CD4-positive, alpha-beta T cell treated with Interleukin-2 at 100 ng/mL for 4 hours (primary cell): ENCODE measurements at regions not wholly inside any gene's neighbourhood (a gene's known extent, or its start where the extent isn't known, plus 50 kb on each side); places are given as distances from the start of the nearest gene placed in this dataset.
"Not testable (repeated sequence)": the region's sequence is repeated elsewhere in the genome, so short reads cannot be mapped to it uniquely, and the experiment has no call there.

ENCODE experiments used
- DNase-seq: peaks from one replicate; pipeline ENCODE4 v3.0.0-alpha.2; 2020; ENCODE audit warnings: low spot score

DNA sequence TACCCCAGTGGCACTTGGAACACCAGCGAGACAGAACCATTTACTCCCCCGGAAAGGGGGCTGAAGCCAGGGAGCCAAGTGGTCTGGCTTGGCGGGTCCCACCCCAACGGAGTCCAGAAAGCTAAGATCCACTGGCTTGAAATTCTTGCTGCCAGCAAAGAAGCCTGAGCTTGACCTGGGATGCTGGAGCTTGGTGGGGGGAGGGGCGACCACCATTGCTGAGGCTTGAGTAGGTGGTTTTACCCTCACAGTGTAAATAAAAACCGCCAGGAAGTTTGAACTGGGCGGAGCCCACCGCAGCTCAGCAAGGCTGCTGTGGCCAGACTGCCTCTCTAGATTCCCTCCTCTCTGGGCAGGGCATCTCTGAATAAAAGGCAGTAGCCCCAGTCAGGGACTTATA, 62.8 kb downstream of the RPS24 start:
- not testable (repeated sequence) for DNase-seq

DNA sequence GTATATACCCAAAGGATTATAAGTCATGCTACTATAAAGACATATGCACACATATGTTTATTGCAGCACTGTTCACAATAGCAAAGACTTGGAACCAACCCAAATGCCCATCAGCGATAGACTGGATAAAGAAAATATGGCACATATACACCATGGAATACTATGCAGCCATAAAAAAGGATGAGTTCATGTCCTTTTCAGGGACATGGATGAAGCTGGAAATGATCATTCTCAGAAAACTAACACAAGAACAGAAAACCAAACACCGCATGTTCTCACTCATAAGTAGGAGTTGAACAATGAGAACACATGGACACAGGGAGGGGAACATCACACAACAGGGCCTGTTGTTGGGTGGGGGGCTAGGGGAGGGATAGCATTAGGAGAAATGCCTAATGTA, 68.9 kb downstream of the RPS24 start:
- DNase-seq, result not testable (repeated sequence)

- no peak for DNase-seq
Measured at GRCh38 chr10:78109210-78109609, 75.5 kb downstream of the RPS24 start.

DNA sequence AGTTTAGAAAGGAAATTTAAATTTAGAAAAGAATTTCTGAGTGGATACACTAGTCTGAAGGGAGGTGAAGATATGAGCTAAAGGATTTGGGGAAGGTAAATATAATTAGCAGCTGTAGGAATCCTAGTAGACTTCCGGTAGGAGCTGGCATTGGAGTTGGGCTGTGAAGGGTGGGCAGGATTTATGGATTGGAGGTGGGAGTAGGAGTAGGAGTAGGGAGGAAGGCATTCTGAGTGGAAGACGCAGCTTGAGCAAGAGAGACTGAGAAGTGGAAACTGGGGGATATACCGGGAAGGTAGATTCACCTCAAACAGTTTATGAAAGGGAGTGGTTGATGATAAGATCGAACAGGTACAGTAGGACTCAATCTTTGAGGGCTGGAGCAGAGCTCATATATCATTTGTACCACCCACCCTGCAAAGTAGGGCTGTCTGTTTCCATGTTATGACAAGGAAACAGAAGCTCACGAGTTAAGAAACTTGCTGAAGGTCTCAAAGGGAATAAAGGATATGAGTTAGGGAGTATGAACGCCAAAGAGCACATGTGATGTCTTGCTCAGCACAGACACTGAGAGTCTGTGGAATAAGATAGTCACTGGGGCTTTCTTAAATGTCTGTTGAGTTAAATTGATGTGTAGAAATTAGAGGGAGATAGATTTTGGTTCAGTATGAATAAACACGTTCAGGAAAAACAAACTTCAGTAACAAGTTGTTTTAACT, 81.6 kb downstream of the RPS24 start:
- no peak for DNase-seq

- no peak for DNase-seq
Measured at GRCh38 chr10:78116361-78116760, 82.7 kb downstream of the RPS24 start.

DNA sequence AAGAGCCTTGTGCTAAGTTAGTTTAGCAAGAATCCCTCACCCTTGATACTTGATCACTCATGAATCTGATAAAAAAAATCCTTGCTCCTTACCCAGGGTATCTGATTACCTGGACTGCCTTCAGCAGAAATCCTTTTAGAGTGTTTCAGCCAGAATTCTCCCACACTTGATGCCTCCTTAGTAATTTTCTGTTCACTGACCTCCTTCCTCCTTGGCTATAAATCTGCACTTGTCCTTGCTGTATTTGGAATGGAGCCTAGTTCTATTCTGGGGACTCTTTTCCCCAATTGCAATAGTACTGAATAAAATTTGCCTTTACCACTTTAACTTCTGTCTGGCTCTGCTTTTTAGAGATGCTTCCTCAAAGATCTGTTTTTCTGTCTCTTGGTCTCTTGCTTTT, 84.9 kb downstream of the RPS24 start:
- DNase-seq, result no peak

- DNase-seq, result no peak
Measured at GRCh38 chr10:78121801-78122200, 88.1 kb downstream of the RPS24 start.

DNA sequence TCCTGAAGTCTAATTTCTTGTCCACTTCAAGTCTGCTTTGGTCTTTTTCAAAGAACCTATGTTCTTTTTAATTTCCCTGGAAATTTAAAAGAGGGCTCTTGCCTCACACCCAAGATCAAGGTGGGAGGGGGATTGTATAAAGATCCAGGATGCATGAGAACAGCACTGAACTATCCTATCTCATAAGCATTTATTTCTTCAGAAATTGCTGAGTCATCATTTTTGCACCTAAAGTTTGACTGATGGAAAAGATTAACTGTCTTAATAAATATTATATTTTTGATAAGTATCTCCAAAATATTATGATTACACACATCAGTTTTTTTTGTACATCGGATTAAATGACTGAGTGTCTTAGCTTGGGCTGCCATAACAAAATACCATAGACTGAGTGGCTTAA, 90.5 kb downstream of the RPS24 start:
- DNase-seq, result no peak

DNA sequence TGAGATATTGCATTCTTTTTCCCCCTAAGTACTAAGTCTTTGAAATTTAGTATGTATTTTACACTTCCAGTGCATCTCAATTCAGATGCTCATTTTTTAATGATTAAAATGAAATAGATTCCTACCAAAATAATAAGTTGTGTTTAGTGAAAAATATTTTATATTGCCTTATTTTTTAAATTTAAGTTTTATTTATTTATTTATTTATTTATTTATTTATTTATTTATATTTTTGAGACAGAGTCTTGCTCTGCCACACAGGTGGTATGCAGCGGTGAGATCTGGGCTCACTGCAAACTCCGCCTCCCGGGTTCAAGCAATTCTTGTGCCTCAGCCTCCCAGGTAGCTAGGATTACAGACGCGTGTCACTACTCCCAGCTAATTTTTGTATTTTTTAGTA, 95.5 kb downstream of the RPS24 start:
- no peak for DNase-seq

GRCh38 chr10:78130966-78131710, 97.5 kb downstream of the RPS24 start:
- no peak for DNase-seq

DNA sequence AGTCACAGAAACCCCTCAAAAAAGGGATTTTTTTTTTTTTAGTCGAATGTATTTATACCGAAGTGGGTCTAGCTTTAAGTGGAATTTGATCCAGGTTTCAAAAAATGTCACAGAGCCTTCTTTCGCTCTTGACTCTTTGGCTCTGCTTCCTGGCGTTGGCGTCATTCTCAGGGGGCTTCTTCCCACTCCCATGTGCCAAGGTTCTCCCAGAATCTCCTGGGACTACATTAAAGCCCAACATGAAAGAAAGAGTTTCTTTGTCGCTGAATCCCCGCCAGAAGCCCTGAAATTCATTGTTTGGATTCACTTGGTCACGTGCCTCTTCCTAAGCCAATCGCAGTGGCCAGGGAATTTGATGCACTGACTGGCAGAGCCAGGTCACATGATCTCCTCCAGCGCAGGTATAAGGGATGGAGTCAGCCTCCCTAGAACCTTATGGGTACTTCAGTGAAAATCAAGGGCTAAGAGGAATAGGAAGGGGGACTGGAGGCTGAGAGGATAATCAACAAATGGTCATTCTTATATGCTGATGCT, 101.2 kb downstream of the RPS24 start:
- no peak for DNase-seq

DNA sequence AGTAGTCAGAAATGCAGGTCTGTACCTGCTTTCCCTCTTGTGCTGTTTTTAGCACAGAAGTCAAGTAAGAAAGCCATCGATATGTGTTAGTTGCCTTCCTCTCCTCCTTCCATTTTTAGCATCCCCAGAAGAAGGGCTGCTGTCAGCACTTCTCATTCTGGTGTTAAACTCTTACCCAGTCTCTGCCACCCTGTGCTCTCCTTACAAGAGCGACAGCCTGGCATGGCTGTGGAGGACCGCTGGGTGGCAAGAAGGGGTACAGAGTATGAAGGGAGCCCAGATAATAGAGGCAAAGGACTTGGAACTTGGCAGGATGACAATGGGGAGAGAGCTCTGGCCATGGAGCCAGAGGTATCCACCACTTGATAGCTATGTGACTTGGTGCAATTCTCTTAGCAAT, 103.5 kb downstream of the RPS24 start:
- DNase-seq, result no peak

DNA sequence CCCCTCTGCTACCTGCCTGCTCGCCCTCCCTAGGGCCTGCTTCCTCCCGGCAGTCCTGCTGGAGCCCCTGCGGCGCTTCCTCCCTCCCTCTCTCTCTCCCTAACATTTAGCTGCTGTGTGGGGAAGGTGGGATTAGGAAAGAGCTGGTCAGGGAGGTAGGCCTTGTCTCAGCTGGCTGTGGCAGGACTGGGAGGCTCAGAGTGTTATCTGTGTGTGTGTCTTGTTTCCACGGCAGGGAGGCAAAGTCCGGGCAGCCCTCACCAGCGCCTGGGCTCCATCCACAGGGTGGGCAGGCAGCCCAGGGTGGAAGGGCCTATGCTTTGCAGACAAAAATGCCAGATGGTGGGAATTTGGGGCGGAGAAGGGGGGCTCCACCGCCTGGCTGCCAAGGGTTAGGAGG, 105.7 kb downstream of the RPS24 start:
- no peak for DNase-seq

- no peak for DNase-seq
Measured at GRCh38 chr10:78140066-78140630, 106.5 kb downstream of the RPS24 start.

DNA sequence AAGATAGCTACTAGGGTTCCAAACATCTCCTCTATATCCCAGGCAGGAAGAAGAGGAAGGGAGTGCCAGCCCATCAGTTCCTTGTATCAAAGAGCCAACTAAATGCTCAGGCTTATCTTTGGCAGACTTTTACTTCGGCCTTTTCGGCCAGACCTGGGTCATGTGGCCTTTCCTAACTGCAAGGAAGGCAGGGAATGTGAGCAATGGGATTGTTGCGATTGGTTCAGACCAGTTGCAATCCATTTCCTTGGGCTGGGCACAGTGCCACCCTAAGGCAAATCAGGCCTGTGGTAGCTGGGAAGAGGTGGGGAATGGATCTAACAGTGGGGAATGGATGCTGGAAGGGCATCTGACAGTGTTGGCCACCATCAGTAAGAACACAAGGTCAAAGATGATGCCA, 109.9 kb downstream of the RPS24 start:
- no peak for DNase-seq

DNA sequence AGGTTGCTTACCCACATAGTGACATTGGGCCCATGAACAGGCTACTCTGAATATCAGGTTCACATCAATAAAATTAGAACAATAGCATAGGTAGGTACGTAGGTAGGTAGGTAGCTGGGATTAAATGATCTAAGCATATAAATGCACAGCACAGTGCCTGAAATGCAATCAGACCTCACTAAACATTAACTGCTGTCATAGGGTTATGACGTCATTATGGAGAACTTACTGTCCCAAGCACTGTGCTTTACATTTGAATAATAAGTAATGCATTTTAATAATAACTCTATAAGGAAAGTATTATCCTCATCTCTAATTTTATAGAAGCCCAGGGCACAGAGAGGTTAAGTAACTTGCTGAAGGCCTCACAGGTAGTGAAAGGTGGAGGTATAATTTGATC, 112.5 kb downstream of the RPS24 start:
- DNase-seq, result no peak

DNA sequence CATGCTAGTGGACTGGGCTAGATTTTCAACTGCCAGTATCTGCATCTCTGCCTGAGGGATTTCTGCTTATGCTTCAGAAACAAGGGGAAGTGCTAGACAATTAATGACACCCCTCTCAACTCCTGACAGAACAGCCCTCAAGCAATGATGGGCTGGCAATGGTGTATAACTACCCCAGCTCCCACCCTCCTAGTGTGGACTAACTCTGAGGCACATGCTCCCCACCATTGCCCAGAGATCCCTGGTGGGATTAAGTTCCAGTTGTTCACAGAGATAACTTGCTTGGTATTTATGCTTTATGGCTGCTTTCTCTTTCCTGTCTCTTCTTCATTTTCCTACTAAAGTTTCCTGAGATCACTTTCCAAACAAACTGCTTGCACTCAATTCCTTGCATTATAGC, 113.5 kb downstream of the RPS24 start:
- DNase-seq, result no peak

- DNase-seq, result no peak
Measured at GRCh38 chr10:78148216-78148960, 114.7 kb downstream of the RPS24 start.

- no peak for DNase-seq
Measured at GRCh38 chr10:78148961-78149612, 115.4 kb downstream of the RPS24 start.

- DNase-seq, result no peak
Measured at GRCh38 chr10:78150756-78151155, 117.1 kb downstream of the RPS24 start.

DNA sequence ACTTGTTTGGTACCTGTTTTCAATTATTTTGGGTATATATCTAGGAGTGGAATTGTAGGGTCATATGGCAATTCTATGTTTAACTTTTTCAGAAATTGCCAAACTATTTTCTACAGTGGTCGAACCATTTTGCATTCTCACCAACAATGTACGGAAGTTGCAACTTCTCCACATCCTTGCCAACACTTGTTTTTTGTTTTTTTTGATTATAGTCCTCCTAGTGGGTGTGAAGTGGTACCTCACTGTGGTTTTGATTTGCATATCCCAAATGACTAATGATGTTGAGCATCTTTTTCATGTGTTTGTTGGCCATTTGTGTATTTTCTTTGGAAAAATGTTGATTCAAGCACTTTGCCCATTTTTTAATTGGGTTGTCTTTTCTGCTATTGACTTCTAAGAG, 122.1 kb downstream of the RPS24 start:
- DNase-seq, result no peak

DNA sequence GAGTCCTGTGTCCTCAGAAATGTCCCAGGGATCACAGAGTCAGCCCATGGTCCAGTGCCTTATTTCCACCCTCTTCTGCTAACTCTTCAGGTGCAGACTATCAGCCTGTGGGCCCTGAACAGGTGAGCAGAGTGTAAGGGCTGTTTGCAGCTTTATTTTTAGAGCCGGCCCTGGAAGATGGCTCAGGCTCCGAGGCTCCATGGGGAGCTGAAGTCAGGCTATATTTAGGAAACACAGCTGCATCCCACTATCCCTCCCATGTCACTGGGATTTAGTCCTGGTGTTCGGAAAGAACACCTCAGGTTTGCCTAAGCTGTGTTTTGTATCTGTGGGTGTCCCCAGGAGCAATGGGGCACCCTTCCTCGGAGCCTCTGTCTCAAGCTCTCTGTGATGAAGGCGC, 126.9 kb downstream of the RPS24 start:
- no peak for DNase-seq
